WTC11 (cell line): ENCODE measurements at regions not wholly inside any gene's neighbourhood (a gene's known extent, or its start where the extent isn't known, plus 50 kb on each side); places are given as distances from the start of the nearest gene placed in this dataset.

Experiments
- CDX4 ChIP-seq: fragments of 250-450 bp; sonication (Bioruptor Pico); IDR thresholded peaks from 2 replicates; pipeline ENCODE4 v1.9.0; 2021; ENCODE audit warnings: moderate library complexity, mild to moderate bottlenecking, inconsistent platforms, borderline replicate concordance
- CTCF ChIP-seq: fragments of 200-600 bp; IDR thresholded peaks from 2 replicates; pipeline ENCODE4 v1.8.0; 2022; ENCODE audit warnings: antibody characterized with exemption
- NR2C2 ChIP-seq: sonication (generic); formaldehyde crosslinking; IDR thresholded peaks from 2 replicates; pipeline ENCODE4 v1.8.0; 2022; ENCODE audit warnings: mild to moderate bottlenecking, missing genetic modification reagents
- NR3C1 ChIP-seq: sonication (generic); formaldehyde crosslinking; conservative IDR thresholded peaks from 2 replicates; pipeline ENCODE4 v1.8.1; 2023; ENCODE audit warnings: low read depth, mild to moderate bottlenecking, missing genetic modification reagents
- PREB ChIP-seq: sonication (generic); formaldehyde crosslinking; IDR thresholded peaks from 2 replicates; pipeline ENCODE4 v1.8.1; 2022; ENCODE audit warnings: mild to moderate bottlenecking, missing genetic modification reagents, moderate library complexity, borderline replicate concordance
- TEAD4 ChIP-seq: sonication (generic); formaldehyde crosslinking; IDR thresholded peaks from 2 replicates; pipeline ENCODE4 v1.8.0; 2022; ENCODE audit warnings: mild to moderate bottlenecking, missing genetic modification reagents
- ZNF317 ChIP-seq: sonication (generic); formaldehyde crosslinking; IDR thresholded peaks from 2 replicates; pipeline ENCODE4 v1.8.1; 2023; ENCODE audit warnings: low read depth, mild to moderate bottlenecking, moderate library complexity, missing genetic modification reagents, borderline replicate concordance
- TF ChIP-seq, protein P1 (sequence below): sonication (generic); formaldehyde crosslinking; IDR thresholded peaks from 2 replicates; pipeline ENCODE4 v1.8.0; 2022; ENCODE audit warnings: mild to moderate bottlenecking, missing genetic modification reagents

- no peak for TF ChIP-seq TEAD4 (CRISPR knock-in tag)
- TF ChIP-seq CTCF: no peak
- TF ChIP-seq ZNF317 (CRISPR knock-in tag): no peak
- no peak for TF ChIP-seq CDX4 (CRISPR knock-in tag)
- TF ChIP-seq, protein P1, sequence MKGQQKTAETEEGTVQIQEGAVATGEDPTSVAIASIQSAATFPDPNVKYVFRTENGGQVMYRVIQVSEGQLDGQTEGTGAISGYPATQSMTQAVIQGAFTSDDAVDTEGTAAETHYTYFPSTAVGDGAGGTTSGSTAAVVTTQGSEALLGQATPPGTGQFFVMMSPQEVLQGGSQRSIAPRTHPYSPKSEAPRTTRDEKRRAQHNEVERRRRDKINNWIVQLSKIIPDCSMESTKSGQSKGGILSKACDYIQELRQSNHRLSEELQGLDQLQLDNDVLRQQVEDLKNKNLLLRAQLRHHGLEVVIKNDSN: no peak
- no peak for TF ChIP-seq PREB (CRISPR knock-in tag)
- no peak for TF ChIP-seq NR3C1 (CRISPR knock-in tag)
- TF ChIP-seq NR2C2 (CRISPR knock-in tag): no peak
These were observed 335.4 kb upstream of the ANKRD30A start for GRCh38 chr10:36789974-36790373.
